VCaP (cell line): ENCODE measurements at regions not wholly inside any gene's neighbourhood (a gene's known extent, or its start where the extent isn't known, plus 50 kb on each side); places are given as distances from the start of the nearest gene placed in this dataset.

Source experiments
- H3K27ac ChIP-seq: fragments of 450-650 bp; 2 replicates; pipeline ENCODE4 v1.5.1; 2017
- CTCF ChIP-seq: fragments of 450-650 bp; conservative IDR thresholded peaks from 2 replicates; pipeline ENCODE4 v1.5.1; 2017; ENCODE audit warnings: mild to moderate bottlenecking, moderate library complexity

- no peak overlapping the region for H3K27ac ChIP-seq
- TF ChIP-seq CTCF, result no peak
Measured at GRCh38 chr9:86821006-86821845, 126.1 kb downstream of the GAS1 start.

- no peak for TF ChIP-seq CTCF
Measured at GRCh38 chr9:86819552-86819951, 127.8 kb downstream of the GAS1 start.

GRCh38 chr9:86818636-86819035, 128.7 kb downstream of the GAS1 start:
- no peak for TF ChIP-seq CTCF
- no peak overlapping the region for H3K27ac ChIP-seq

More at GRCh38 chr9:86819552-86819951, 127.8 kb downstream of the GAS1 start:
- H3K27ac ChIP-seq, result no peak overlapping the region

GRCh38 chr9:86816868-86817267, 130.4 kb downstream of the GAS1 start:
- H3K27ac ChIP-seq, result no peak overlapping the region
- TF ChIP-seq CTCF, result no peak

GRCh38 chr9:86816366-86816765, 130.9 kb downstream of the GAS1 start:
- TF ChIP-seq CTCF, result no peak

GRCh38 chr9:86812616-86813015, 134.7 kb downstream of the GAS1 start:
- no peak for TF ChIP-seq CTCF
- no peak overlapping the region for H3K27ac ChIP-seq

More at GRCh38 chr9:86816366-86816765, 130.9 kb downstream of the GAS1 start:
- no peak overlapping the region for H3K27ac ChIP-seq

- no peak for TF ChIP-seq CTCF
- no peak overlapping the region for H3K27ac ChIP-seq
Measured at GRCh38 chr9:86809759-86810367, 137.4 kb downstream of the GAS1 start.
